Heart right ventricle (tissue), 16 donors: ENCODE measurements at regions not wholly inside any gene's neighbourhood (a gene's known extent, or its start where the extent isn't known, plus 50 kb on each side); places are given as distances from the start of the nearest gene placed in this dataset.

Source experiments
- ATAC-seq, 8 donors: fragments of 200-7000 bp; cut with Tn5 transposase; one replicate each; pipeline ENCODE4 v1.9.1; 2020; ENCODE audit warnings: mild to moderate bottlenecking in 8 of 8, moderate library complexity in 8 of 8, moderate number of reproducible peaks in 1 of 8
- DNase-seq, 2 donors: peaks; one replicate each; pipeline ENCODE4 v3.0.0-alpha.2; 2020
- H3K27ac ChIP-seq, 10 donors: fragments of 200-600 bp; sonication (generic) in 2 of 10; one replicate each; pipeline versions ENCODE4 v1.5.0 to v1.8.0; 2020 to 2022; ENCODE audit warnings: mild to moderate bottlenecking in 3 of 10
- H3K27me3 ChIP-seq, 7 donors: fragments of 200-600 bp; one replicate each; pipeline ENCODE4 v1.8.0; 2021 to 2022; ENCODE audit warnings: mild to moderate bottlenecking in 2 of 7
- H3K36me3 ChIP-seq, 9 donors: fragments of 200-600 bp; sonication (generic) in 1 of 9; one replicate each; pipeline versions ENCODE4 v1.5.0 to v1.8.0; 2020 to 2022; ENCODE audit warnings: mild to moderate bottlenecking in 2 of 9
- H3K4me1 ChIP-seq, 9 donors: fragments of 200-600 bp; sonication (generic) in 1 of 9; one replicate each; pipeline versions ENCODE4 v1.5.0 to v1.8.0; 2020 to 2022; ENCODE audit warnings: mild to moderate bottlenecking in 4 of 9
- H3K4me3 ChIP-seq, 10 donors: fragments of 200-600 bp; sonication (generic) in 2 of 10; one replicate each; pipeline versions ENCODE4 v1.5.0 to v1.8.0; 2020 to 2022; ENCODE audit warnings: mild to moderate bottlenecking in 7 of 10, moderate library complexity in 2 of 10
- H3K9me3 ChIP-seq, 11 donors: fragments of 200-600 bp in 10 of 11; sonication (generic) in 2 of 11; one replicate each; pipeline versions ENCODE4 v1.5.0 to v1.8.0; 2013 to 2022; ENCODE audit warnings: mild to moderate bottlenecking in 2 of 11, control low read depth in 1 of 11, moderate library complexity in 1 of 11
- WGBS, 2 donors: extraction: QIAGEN DNeasy Blood & Tissue Kit; methylation state at CpG; one replicate each; pipeline ENCODE4 v1.1.7; 2013; ENCODE audit warnings: inconsistent platforms in 1 of 2; 5-methylcytosine and 5-hydroxymethylcytosine counted together
- intact Hi-C, 10 donors: fragments of 100-400 bp; cut with DNase I; formaldehyde crosslinking; loops; one replicate each; pipeline versions ENCODE4 v1.11.1 to v1.14.2; 2022
- TF ChIP-seq, protein P1 (sequence below), 9 donors: fragments of 200-600 bp; sonication (generic) in 2 of 9; IDR thresholded peaks; one replicate each; pipeline versions ENCODE4 v1.5.0 to v1.8.0; 2021 to 2022; ENCODE audit warnings: antibody characterized with exemption in 9 of 9, mild to moderate bottlenecking in 5 of 9, moderate library complexity in 1 of 9
- donor health status: Arrhythmogenic right ventricular cardiomyopathy.
- donor health status: ischemic (EF 13 %, LVEDD 7.1; RV severe dilation, severe dysfunction).
- donor health status: healthy with polysubstance abuse.
- donor health status: DM: no; HTN: yes; CAD: no.
- donor health status: DM: no; HTN: no; CAD: no.
- donor health status: ischemic (EF 25% LVEDD 6.9; RV normal size, moderate dysfunction).
- donor health status: ischemic (EF 25% LVEDD 5.7; RV mildly dilated, moderate dysfunction).
- donor health status: healthy.
- donor health status: DM: yes; HTN: yes; CAD: no.
- donor health status: Ischemic cardiomyopathy.
- donor health status: ischemic (EF 35%, LVEDD 5.7; RV mildly dilated, moderate dysfunction).
- donor health status: nonischemic (EF 11% LVEDD 7.7; RV severe dilation, severe dysfunction).
- donor health status: DM: yes; HTN: yes; CAD: no.
- donor health status: PGD.
- donor health status: ischemic (EF 29% LVEDD 5.4; RV normal size, mild dysfunction).
- donor health status: nonischemic (EF 23%, LVEDD 6.1; RV moderate dilation, normal function).

DNA sequence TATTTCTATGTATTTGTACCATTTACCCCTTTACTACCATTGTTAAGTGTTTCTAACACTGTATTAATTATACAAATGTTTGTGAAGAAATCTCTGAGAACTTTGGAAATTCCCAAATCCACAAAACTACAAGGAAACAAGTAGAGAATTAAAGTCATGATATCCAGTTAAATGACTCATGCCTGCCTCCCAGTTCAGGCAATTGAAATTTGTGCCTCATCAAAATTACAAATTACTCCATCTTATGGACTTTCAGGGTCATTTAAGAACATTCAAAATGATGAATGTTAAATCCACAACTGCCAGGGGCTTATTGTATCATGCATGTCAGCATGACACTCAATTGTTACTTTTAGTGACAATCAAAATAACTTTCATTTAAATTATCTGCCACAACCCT is 282.4 kb downstream of the ZNF326 start:
- intact Hi-C loops, result loop anchor here in 1 of 10 donors (5.0 kb wide), 1 partner anchor 35 kb away; no protein-coding TSS in a partner anchor

DNA sequence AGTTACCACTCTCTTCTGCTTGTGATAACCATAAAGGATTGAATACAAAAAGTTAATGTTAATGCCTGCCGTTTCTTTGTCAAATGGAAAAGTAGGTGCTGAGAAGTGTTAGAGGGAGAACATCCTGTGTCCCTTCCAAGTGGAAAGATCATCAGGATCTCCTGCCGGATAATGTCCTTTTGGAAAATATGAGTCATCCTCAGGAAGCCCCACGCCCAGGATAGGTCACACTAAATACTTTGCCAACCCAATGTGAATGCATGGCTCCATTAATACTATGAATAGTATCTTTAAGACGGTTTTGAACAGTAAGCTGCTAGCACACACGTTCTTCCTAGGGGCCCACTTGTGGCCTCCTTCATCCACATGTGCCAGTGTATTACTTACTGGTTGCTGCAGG is 279.5 kb downstream of the ZNF326 start:
- no peaks in the 10 kb centered on the region for H3K36me3 ChIP-seq
- H3K9me3 ChIP-seq, result peaks cover 0 to 3% (median 0%) of the 10 kb centered on the region in 11 donors
- DNase-seq (peak in 1 of 2 donors; percentile 18), ATAC-seq (peak; percentile 38 to 92 (median 78))
- peak overlapping the region in 8 of 10 donors; percentile 25 to 67 (median 42) for H3K27ac ChIP-seq
- TF ChIP-seq, protein P1, sequence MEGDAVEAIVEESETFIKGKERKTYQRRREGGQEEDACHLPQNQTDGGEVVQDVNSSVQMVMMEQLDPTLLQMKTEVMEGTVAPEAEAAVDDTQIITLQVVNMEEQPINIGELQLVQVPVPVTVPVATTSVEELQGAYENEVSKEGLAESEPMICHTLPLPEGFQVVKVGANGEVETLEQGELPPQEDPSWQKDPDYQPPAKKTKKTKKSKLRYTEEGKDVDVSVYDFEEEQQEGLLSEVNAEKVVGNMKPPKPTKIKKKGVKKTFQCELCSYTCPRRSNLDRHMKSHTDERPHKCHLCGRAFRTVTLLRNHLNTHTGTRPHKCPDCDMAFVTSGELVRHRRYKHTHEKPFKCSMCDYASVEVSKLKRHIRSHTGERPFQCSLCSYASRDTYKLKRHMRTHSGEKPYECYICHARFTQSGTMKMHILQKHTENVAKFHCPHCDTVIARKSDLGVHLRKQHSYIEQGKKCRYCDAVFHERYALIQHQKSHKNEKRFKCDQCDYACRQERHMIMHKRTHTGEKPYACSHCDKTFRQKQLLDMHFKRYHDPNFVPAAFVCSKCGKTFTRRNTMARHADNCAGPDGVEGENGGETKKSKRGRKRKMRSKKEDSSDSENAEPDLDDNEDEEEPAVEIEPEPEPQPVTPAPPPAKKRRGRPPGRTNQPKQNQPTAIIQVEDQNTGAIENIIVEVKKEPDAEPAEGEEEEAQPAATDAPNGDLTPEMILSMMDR (IDR thresholded peaks at IDR 0.05), result no peak
- no peak overlapping the region for H3K4me3 ChIP-seq
- intact Hi-C loops, result no loop called here
- H3K27me3 ChIP-seq, result no peaks in the 10 kb centered on the region
- H3K4me1 ChIP-seq, result peaks cover 0 to 14% (median 0%) of the 10 kb centered on the region in 9 donors
- WGBS, 2 donors, result 24 to 28% methylated on average over 5 of the region's 5 CpGs

More for the DNA sequence above, 282.4 kb downstream of the ZNF326 start:
- peaks cover 0 to 14% (median 0%) of the 10 kb centered on the region in 9 donors for H3K4me1 ChIP-seq
- TF ChIP-seq, protein P1 (IDR thresholded peaks at IDR 0.05), result no peak
- no peaks in the 10 kb centered on the region for H3K27me3 ChIP-seq
- DNase-seq (no peak), ATAC-seq (no peak)
- H3K36me3 ChIP-seq, result no peaks in the 10 kb centered on the region
- H3K9me3 ChIP-seq, result no peaks in the 10 kb centered on the region
- H3K27ac ChIP-seq, result no peak overlapping the region
- H3K4me3 ChIP-seq, result no peak overlapping the region

DNA sequence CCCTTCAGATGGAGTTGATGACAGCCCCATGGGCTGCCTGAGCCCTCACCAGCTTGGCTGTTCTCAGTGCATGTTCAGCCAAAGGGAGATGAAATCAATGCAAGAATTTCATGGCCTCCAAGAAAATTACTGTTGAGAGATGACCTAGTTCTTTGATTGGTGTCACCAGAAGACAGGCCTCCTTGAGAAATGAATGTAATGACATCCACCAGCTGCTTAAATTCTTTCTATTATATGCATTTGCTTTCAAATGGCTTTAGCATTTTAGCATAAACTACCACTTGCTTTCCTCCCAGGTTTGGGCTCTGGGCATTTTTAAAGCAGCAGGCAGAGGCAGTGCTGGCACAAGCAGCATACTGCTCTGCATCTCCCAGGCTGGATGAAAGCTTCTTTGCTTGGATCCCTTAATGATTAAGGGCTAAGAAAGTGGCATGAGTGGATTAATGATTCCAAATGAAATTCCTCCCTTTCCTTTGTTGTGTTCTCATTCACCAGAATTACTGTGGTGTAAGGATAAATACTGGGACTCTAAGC is 278.4 kb downstream of the ZNF326 start:
- Histone ChIP-seq H3K27ac (no peak overlapping the region), H3K4me3 (no peak overlapping the region), H3K36me3 (no peaks in the 10 kb centered on the region), H3K4me1 (peaks cover 0 to 14% (median 0%) of the 10 kb centered on the region in 9 donors), H3K9me3 (peaks cover 0 to 3% (median 0%) of the 10 kb centered on the region in 11 donors), H3K27me3 (no peaks in the 10 kb centered on the region)
- ATAC-seq (no peak), DNase-seq (no peak)
- intact Hi-C loops, result no loop called here
- TF ChIP-seq, protein P1 (IDR thresholded peaks at IDR 0.05), result no peak

DNA sequence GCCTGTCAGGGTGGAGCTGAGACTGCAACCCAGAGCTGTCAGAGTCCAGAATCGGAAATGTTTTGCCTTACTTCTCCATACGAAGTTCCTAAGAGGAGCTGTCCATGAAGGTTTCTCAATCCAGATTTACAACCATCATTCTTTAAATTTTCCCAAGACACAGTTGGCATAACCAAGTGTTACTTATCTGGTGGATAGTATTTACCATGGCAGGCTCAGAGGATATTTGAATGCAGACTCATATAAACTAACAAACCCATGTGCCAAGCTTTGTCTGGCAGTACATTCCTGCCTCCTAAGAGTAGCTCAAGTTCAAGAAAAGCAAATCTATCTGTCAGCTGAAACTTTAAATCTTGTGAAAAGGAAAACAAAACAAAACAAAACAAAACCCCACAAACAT is 267.9 kb downstream of the ZNF326 start:
- no peaks in the 10 kb centered on the region for H3K27me3 ChIP-seq
- no peak for ATAC-seq
- H3K9me3 ChIP-seq, result peaks cover 0 to 3% (median 0%) of the 10 kb centered on the region in 11 donors
- TF ChIP-seq, protein P1 (IDR thresholded peaks at IDR 0.05), result no peak
- no peak overlapping the region for H3K4me3 ChIP-seq
- H3K27ac ChIP-seq, result no peak overlapping the region
- no peaks in the 10 kb centered on the region for H3K36me3 ChIP-seq
- intact Hi-C loops, result loop anchor here in 1 of 10 donors (10.0 kb wide), 1 partner anchor 62 kb away; no protein-coding TSS in a partner anchor
- no peak for DNase-seq
- WGBS, 2 donors, result 62 to 70% methylated on average over 2 of the region's 2 CpGs
- no peaks in the 10 kb centered on the region for H3K4me1 ChIP-seq
